ENCODE measurements at regions not wholly inside any gene's neighbourhood (a gene's known extent, or its start where the extent isn't known, plus 50 kb on each side); places are given as distances from the start of the nearest gene placed in this dataset.

DNA sequence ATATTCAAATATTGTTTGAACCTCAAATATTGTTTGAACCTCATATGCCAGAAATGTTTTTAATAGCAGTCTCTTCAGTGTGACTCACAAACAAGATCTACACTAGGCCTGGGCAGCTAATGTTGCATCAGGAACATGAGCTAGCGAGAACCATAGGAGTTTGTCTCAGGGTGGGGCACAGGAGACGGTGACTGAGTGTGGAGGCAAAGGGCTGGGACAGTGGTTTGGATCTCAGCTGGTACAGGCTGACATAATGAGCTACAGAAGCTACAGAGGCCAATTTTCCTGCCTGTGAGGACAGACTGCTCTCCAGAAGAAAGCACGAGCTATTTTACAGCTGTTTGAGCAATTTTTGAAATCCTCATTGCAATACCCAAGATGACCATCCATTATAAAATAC is 224.7 kb downstream of the CENPC start:
- TF ChIP-seq CTCF (IDR thresholded peaks at IDR 0.05; ENCODE audit: low read depth, low read length, poor library complexity, severe bottlenecking) (no peak), EZH2phosphoT487 (IDR thresholded peaks at IDR 0.05; ENCODE audit: borderline replicate concordance, low read length) (no peak)
